ENCODE measurements at regions not wholly inside any gene's neighbourhood (a gene's known extent, or its start where the extent isn't known, plus 50 kb on each side); places are given as distances from the start of the nearest gene placed in this dataset.
"Not testable (repeated sequence)": the region's sequence is repeated elsewhere in the genome, so short reads cannot be mapped to it uniquely, and the experiment has no call there.

- DNase-seq (ENCODE audit: low read depth) = no peak
Observed at GRCh38 chr11:87548797-87549196, 511.1 kb downstream of the TMEM135 start.

DNA sequence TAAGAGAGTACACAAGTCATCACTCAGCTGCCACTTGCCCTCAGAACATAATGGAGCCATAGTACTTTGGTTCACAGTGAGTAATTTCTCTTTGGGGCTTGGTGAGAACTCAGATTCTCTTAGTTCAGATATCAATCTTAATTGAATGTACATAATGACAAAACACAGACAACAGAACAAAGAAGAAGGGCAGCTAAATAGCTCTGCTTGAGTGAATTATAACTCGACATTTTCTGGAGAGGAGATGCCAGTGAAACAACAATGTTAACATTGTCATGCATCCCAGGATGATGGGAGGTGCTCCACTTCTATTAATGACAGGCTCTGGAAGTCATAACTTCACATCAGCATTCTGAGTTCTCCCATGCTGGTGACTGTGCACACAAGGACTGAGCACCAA is 508.1 kb downstream of the TMEM135 start:
- no peak for DNase-seq (ENCODE audit: low read depth)

DNA sequence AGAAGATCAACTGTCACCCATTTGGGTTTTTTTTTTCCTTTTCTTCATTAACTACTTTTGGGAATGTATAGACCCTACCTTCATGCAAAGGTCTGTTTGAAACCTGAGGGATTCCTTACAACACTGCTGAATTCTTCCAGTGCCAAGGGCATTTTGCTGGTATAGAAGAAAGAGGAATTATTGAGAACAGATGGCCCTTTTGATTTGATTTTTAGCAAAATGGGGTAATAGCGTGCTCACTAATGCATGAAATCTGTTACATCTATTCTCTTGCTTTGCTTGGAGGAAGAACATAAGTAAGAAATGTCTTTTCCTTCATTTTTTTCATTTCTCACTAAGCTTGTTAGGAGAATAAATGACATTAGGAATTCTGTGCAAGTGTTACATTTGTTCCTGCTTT is 501.9 kb downstream of the TMEM135 start:
- DNase-seq (ENCODE audit: low read depth) = no peak

DNA sequence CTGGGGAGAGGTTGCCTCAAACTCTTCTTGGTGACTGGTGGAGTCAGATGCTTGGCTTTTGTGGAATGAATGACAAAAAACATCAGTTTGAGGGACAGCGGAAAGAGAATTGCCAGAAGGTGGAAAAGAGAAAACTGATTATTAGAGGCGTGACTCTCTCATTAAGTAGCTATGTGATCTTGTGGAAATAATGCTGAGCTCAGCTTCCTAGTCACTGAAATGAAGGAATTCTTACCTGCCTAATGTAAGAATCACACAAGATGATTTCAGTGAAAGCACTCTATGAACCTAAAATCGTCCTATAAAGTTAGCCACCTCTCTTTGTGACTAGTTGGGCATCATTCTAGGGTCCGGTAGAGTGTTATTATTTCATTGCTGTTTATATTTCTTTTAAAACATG is 498.8 kb downstream of the TMEM135 start:
- DNase-seq (ENCODE audit: low read depth) = no peak

GRCh38 chr11:87536016-87536415 is 498.3 kb downstream of the TMEM135 start:
- DNase-seq (ENCODE audit: low read depth) = no peak

- no peak for DNase-seq (ENCODE audit: low read depth)
Observed at GRCh38 chr11:87535513-87535912, 497.8 kb downstream of the TMEM135 start.

- DNase-seq (ENCODE audit: low read depth) = not testable (repeated sequence)
Observed at GRCh38 chr11:87531835-87532234, 494.1 kb downstream of the TMEM135 start.

GRCh38 chr11:87529486-87529885 is 491.8 kb downstream of the TMEM135 start:
- no peak for DNase-seq (ENCODE audit: low read depth)

GRCh38 chr11:87528752-87529151 is 491.0 kb downstream of the TMEM135 start:
- DNase-seq (ENCODE audit: low read depth) = no peak

GRCh38 chr11:87523276-87523675 is 485.5 kb downstream of the TMEM135 start:
- DNase-seq (ENCODE audit: low read depth) = no peak

- no peak for DNase-seq (ENCODE audit: low read depth)
Observed at GRCh38 chr11:87518266-87518665, 480.5 kb downstream of the TMEM135 start.

DNA sequence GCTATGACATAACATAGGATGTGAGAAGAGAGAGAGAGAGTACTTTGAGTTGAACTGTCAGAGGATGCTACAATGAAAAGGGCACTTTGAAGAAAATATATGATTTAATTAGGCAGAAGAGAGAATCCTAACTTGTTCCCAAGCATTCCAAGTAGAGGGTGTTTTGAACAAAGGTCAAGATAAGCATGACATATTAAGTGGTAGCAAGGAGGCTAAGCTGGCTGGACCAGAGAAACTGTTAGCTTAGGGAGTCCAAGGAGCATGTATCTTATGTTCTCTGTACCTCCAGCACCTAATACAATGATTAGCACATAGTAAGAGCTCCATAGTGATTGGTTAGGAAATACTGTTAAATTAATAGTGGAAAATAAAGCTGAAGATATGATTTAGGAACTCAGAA is 479.6 kb downstream of the TMEM135 start:
- no peak for DNase-seq (ENCODE audit: low read depth)

GRCh38 chr11:87507722-87508121 is 470.0 kb downstream of the TMEM135 start:
- not testable (repeated sequence) for DNase-seq (ENCODE audit: low read depth)

DNA sequence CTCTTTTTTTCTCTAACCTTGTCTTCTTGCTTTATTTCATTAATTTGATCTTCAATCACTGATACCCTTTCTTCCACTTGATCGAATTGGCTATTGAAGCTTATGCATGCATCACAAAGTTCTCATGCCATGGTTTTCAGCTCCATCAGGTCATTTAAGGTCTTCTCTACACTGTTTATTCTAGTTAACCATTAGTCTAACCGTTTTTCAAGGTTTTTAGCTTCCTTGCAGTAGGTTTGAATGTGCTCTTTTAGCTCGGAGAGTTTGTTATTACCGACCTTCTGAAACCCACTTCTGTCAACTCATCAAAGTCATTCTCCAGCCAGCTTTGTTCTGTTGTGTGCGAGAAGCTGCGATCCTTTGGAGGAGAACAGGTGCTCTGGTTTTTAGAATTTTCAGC is 469.2 kb downstream of the TMEM135 start:
- not testable (repeated sequence) for DNase-seq (ENCODE audit: low read depth)

DNA sequence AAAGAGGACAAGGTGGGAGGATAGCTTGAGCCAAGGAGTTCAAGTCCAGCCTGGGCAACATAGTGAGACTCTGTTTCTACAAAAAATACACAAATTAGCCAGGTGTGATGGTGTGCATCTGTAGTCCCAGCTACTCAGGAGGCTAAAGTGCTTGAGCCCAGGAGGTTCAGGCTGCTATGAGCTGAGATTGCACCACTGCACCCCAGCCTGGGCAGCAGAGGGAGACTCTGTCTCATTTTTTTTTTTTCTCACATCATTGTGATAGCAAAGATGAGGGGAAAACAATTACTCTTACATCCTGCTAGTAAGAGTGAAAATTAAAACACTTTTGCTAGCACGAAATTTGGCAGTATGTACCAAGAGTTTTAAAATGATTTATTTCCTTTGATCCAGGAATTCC is 463.7 kb downstream of the TMEM135 start:
- DNase-seq (ENCODE audit: low read depth) = no peak

DNA sequence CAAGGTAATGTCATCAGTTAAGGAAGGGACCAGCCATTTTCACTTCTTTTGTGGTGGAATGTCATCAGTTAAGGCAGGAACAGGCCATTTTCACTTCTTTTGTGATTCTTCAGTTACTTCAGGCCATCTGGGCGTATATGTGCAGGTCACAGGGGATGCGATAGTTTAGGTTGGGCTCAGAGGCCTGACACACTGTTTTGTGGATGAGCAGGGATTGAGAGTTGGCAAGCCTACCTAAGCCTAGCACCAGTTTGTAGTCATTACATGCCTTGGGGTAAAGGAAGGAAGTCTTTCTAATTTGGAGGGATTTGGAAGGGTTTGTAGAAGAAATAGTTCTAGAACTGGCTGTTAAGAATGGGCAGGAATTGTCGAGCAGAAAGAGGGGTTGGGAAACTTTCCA is 457.2 kb downstream of the TMEM135 start:
- DNase-seq (ENCODE audit: low read depth) = not testable (repeated sequence)

DNA sequence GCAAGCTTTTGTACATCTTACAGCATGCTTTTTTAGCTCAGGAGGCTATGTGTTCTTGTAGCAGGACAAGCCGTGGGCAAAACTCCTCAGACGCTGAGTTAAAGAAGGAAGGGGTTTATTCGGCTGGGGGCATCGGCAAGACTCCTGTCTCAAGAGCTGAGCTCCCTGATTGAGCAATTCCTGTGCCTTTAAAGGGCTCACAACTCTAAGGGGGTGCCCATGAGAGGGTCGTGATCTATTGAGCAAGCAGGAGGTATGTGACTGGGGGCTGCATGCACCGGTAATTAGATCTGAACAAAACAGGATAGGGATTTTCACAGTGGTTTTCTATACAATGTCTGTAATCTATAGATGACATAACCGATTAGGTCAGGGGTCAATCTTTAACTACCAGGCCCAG is 456.3 kb downstream of the TMEM135 start:
- DNase-seq (ENCODE audit: low read depth) = not testable (repeated sequence)

- DNase-seq (ENCODE audit: low read depth) = no peak
Observed at GRCh38 chr11:87493516-87493915, 455.8 kb downstream of the TMEM135 start.

- no peak for DNase-seq (ENCODE audit: low read depth)
Observed at GRCh38 chr11:87491381-87491780, 453.6 kb downstream of the TMEM135 start.

- no peak for DNase-seq (ENCODE audit: low read depth)
Observed at GRCh38 chr11:87490671-87491070, 452.9 kb downstream of the TMEM135 start.

DNA sequence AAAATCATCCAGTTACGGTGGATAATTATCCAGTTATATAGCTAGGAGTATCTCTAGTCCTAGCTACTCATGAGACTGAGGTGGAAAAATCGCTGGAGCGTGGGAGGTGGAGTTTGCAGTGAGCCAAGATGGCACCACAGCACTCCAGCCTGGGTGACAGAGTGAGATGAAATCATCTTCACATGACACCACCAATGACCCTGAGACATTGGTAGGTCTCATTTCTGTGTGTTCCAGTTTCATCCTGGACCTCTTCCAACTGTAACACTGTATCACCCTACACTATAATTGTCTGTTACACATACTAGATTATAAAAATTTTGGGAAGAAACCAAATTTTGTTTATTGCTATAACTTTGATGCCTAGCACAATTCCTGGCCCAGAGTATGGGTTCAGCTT is 446.8 kb downstream of the TMEM135 start:
- no peak for DNase-seq (ENCODE audit: low read depth)

- no peak for DNase-seq (ENCODE audit: low read depth)
Observed at GRCh38 chr11:87477321-87477720, 439.6 kb downstream of the TMEM135 start.

DNA sequence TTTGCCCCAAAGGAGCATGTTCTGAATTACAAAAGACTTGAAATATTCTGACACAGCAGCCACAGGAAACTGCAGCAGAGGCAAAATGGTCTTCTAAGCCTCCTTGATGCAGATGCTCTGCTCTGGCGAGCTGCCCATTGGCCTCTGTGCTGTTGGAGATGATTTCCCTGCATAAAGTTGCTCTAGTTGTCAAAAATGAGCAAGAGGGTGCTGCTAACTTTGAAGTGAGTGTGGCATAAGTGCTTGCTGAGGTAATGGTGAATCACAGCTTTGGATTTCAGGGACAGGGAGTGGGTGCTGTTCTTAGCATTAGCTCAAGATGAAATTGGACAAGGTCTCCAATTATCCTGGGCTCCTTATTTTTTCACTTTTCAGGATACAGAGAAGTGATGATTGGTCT is 435.4 kb downstream of the TMEM135 start:
- DNase-seq (ENCODE audit: low read depth) = no peak

GRCh38 chr11:87466223-87466622 is 428.5 kb downstream of the TMEM135 start:
- no peak for DNase-seq (ENCODE audit: low read depth)

DNA sequence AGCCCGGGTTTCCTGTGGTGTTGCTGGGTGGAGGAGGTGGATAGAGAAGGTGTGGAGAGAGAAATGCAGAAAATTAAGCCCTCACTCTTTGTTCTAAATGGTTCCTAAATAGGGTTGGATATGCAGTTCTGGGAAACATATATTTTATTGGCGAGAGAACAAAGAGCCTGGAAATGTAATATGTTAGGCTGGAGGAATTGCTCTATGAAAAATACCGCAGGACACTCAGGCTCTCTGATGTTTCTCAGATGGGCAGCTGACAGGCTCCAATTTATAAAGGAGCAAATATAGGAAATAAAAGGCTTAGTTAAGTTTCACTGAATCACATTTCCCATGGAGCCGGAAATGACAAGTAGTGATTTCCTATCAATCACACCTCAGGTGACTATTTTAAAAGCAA is 428.0 kb downstream of the TMEM135 start:
- DNase-seq (ENCODE audit: low read depth) = no peak

All from T follicular helper cell (primary cell).